GM12873 (cell line): ENCODE measurements at regions not wholly inside any gene's neighbourhood (a gene's known extent, or its start where the extent isn't known, plus 50 kb on each side); places are given as distances from the start of the nearest gene placed in this dataset.

Experiments used
- TF ChIP-seq, protein P1 (sequence below): IDR thresholded peaks from 2 replicates; pipeline ENCODE4 v1.5.1; 2012; ENCODE audit warnings: low read depth, mild to moderate bottlenecking, moderate library complexity, low read length, control low read depth; ENCODE audit not compliant: insufficient read depth; ENCODE audit errors: missing control alignments

DNA sequence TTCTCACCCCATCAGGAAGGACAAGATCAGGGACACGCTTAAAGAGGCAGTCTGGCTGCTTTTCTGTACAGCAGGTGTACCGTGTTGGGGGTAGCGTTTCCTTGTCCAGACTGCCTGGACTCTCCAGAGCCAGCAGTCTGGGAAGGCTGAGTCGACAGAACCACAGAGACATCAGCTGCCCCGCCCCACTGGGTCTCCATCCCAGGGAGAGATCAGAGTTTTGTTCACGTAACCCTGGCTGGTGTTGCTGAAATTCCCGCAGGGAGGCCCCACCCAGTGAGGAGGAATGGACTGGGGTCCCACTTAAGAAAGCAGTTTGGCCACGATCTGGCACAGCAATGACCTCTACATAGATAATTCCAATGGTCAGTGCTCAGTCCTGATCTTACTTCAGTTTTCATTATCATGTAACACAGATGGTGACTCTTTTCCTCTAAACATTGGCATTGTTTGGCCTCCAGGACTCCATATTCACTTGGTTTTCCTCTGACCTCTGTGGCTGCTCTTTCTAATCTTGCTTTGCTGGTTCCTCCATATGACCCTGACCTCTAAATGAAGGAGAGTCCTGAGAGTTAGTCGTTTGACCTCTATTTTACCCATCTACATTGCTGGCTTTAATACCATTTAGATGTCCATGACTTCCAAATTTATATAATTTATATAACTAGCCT, 89.6 kb upstream of the LRRC55 start:
- TF ChIP-seq, protein P1, sequence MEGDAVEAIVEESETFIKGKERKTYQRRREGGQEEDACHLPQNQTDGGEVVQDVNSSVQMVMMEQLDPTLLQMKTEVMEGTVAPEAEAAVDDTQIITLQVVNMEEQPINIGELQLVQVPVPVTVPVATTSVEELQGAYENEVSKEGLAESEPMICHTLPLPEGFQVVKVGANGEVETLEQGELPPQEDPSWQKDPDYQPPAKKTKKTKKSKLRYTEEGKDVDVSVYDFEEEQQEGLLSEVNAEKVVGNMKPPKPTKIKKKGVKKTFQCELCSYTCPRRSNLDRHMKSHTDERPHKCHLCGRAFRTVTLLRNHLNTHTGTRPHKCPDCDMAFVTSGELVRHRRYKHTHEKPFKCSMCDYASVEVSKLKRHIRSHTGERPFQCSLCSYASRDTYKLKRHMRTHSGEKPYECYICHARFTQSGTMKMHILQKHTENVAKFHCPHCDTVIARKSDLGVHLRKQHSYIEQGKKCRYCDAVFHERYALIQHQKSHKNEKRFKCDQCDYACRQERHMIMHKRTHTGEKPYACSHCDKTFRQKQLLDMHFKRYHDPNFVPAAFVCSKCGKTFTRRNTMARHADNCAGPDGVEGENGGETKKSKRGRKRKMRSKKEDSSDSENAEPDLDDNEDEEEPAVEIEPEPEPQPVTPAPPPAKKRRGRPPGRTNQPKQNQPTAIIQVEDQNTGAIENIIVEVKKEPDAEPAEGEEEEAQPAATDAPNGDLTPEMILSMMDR, result no peak

DNA sequence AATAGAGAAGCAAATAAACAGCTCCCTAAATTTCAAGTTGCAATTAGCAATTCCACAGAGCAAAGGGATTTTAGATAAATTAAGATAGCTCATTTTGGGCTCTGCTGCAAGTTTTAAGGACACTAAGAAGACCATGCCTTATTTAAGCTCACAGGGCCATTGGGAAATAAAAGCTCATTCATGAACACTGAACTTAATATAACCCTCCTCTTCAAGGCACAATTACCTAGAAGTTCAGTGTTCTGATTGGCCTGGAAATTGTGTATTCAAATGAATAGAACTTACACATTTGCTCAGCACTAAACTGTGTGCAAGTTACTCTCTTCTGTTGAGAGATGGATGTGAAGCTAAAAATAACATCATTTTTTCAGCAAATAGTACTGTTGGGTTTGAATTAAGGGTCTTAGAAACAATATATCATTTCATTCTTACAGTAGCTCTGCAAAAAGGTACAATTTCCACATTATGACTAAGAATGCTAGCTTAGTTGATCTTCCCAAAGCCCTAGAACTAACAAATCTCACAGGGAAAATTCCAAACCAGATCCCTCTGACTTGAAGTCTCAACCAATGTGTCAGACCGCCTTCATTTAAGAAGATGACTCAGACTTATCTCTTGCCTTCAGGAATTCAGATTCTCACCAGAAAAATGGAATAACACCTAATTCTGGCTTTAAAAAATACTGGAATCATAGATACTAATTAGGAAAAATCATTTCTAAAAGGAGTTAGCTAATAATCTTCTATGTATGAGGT, 87.4 kb upstream of the LRRC55 start:
- TF ChIP-seq, protein P1, result no peak

DNA sequence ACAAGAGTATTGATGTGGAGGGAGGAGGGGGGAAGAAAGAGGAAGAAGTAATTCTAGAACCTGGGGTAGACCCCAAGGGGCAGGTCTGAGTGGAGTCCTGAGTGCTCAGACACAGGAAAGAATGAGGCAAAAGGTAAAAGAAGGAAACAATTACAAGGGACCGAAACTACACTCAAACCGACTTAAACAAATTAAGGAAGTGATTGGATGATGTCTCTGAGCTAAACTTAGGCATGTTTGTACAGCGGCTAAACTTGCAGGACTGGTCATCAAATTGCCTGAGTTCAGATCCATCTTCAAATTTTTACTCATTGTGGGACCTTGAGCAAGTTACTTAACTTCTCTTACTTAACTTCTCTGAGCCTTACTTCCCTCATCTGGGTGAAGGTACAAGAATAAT, 86.3 kb upstream of the LRRC55 start:
- TF ChIP-seq, protein P1, result no peak

DNA sequence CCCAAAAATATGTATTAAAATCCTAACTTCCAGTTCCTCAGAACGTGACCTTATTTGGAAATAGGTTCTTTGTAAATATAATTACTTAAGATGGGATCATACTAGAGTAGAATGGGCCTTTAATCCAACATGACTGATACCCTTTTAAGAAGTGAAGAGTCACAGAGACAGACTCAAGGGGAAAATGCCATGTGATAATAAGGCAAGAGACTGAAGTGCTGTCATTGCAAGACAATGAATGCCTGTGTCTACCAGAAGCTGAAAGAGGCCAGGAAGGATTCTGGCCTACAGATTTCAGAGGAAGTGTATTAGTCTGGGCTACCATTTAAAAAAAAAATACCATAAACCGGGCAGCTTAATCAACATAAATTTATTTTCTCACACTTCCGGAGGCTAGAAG, 85.9 kb upstream of the LRRC55 start:
- TF ChIP-seq, protein P1, result no peak

DNA sequence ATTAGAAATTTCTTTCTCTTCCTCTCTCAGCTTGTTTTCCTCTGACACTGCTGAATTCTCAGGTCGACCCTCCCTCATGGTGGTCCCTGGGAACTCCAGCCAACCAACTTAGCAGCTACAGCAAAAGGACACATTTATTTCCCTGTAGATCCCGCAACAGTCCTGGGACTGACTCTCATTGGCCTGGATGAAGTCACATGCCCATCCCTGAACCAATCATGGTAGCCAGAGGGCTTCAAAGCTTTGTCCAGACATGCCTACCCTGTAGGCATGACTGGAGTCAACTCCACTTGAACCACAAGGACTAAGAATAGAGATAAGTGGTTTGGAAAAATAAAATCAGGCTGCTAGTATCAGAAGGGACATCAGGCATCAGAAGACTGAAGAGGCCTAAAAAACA, 84.6 kb upstream of the LRRC55 start:
- TF ChIP-seq, protein P1, result no peak

DNA sequence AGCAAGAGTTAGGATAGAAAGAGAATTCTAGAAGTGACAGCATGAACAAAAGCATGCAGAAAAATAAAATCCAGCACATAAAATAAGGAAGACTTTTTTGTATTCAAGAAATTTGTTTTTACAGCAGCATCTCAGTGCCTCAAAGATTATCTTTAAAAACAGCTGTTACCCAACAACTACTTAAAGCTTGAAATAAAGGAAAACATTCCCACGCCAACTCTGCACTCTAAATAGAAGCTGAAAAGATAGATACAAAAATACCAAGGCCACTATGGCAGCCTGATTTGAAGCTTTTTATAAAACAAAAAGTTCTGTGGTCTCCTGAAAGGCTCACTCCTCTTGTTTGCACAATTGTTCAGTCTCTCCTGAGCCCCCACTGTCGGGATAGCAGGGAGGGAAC, 83.6 kb upstream of the LRRC55 start:
- TF ChIP-seq, protein P1, result no peak

DNA sequence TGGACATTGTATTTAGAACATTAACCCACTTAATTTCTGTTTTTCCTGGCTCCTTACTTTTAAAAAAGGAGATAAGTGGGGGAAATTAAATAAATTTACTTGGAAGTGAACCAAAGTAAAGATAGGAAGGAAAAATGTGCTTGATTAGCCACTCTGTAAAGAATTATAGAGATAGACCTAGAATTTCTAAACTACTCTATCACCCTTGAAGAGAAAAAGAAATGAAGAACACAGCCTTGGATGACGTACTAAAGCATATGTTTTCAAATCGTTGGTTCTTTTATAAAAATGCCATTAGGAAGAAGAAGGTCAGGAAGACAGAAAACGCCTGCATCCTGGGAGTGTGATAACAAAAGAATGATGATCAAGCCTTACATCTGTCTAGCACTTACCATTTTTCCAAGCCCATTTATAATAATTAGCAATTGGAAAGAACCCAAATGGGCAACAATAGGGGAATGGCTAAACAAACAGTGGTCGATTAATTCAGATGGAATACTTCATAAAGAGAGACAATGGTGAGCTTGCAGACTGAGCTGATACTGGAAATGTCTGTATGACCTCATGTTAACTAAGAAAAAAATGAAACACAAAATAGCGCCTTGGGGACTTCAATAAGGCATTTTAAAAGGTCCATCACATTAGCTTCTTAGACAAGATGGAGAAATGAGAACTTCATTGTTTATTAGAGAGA, 81.0 kb upstream of the LRRC55 start:
- TF ChIP-seq, protein P1, result no peak
